ENCODE measurements at regions not wholly inside any gene's neighbourhood (a gene's known extent, or its start where the extent isn't known, plus 50 kb on each side); places are given as distances from the start of the nearest gene placed in this dataset.
"Not testable (repeated sequence)": the region's sequence is repeated elsewhere in the genome, so short reads cannot be mapped to it uniquely, and the experiment has no call there.

GRCh38 chr3:124064050-124064449, 72.1 kb upstream of the ROPN1 start (continued):
- no peak for TF ChIP-seq SAP30 (IDR thresholded peaks at IDR 0.05; ENCODE audit: insufficient read depth, insufficient replicate concordance, low read length)
- TF ChIP-seq ATF2 (IDR thresholded peaks at IDR 0.05; ENCODE audit: low read length) = no peak
- TF ChIP-seq SRF (IDR thresholded peaks at IDR 0.05; ENCODE audit: low read depth, low read length) = no peak
- TF ChIP-seq SUZ12 (IDR thresholded peaks at IDR 0.05; ENCODE audit: low read length) = no peak
- TF ChIP-seq NRF1 (IDR thresholded peaks at IDR 0.05; ENCODE audit: low read depth, low read length) = no peak

DNA sequence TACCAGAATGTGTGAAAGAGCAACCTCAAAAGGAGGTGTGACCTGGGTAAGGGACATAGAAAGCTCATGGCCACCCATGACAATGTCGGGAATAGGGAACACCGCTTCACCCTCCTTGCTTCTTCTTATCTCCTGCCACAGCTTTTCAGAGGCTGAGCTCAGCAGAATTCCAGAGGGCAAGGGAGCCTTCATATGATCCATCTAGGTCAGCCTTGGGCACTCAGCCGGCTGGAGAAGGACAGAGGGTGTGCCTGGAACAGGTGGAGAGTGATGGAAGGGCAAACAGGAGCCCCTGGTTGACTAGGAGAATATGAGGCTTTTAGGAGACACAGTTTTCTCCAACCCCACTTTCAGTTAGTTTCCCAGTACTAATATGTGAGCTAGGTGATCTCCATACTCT, 74.6 kb upstream of the ROPN1 start:
- not testable (repeated sequence) for H4K8ac ChIP-seq (ENCODE audit: extremely low read depth, insufficient read depth, low read length)

More for the DNA sequence above, 74.6 kb upstream of the ROPN1 start:
- H2BK15ac ChIP-seq (ENCODE audit: low read length); H3K23ac ChIP-seq (ENCODE audit: insufficient read length); H3K4me3 ChIP-seq (ENCODE audit: extremely low read depth in 1 of 4, insufficient read depth in 2 of 4, low read depth in 3 of 4, low read length in 4 of 4); H3K18ac ChIP-seq (ENCODE audit: extremely low read depth, low read length); DNase-seq (ENCODE audit: low read depth in 1 of 2, low spot score in 2 of 2); H3K4me1 ChIP-seq (replicated peaks in 1 of 4; ENCODE audit: control insufficient read depth in 3 of 4, insufficient read depth in 4 of 4, low read length in 3 of 4); H3K36me3 ChIP-seq (ENCODE audit: control insufficient read depth in 2 of 4, insufficient read depth in 4 of 4, low read length in 3 of 4); H3K9ac ChIP-seq (replicated peaks in 1 of 4; ENCODE audit: extremely low read depth in 1 of 4, low read depth in 3 of 4, low read length in 3 of 4); H3K9me3 ChIP-seq (ENCODE audit: insufficient read depth in 2 of 2, low read depth in 1 of 2, low read length in 1 of 2); H3K23me2 ChIP-seq (ENCODE audit: low read depth, low read length); H2BK20ac ChIP-seq (ENCODE audit: low read length); H3K27ac ChIP-seq (ENCODE audit: low read depth, low read length); H3K4ac ChIP-seq (replicated peaks; ENCODE audit: insufficient read length, low read depth, low read length); H4K20me1 ChIP-seq (replicated peaks in 1 of 2; ENCODE audit: control insufficient read depth in 1 of 2, insufficient read depth in 2 of 2, low read length in 2 of 2); H2AFZ ChIP-seq (ENCODE audit: low read length); FAIRE-seq; H4K91ac ChIP-seq (replicated peaks; ENCODE audit: insufficient read length, low read length); H2BK12ac ChIP-seq (ENCODE audit: low read depth, low read length); H3K79me2 ChIP-seq (ENCODE audit: control insufficient read depth in 1 of 2, insufficient read depth in 2 of 2, low read length in 2 of 2); H3K56ac ChIP-seq (replicated peaks; ENCODE audit: insufficient read length, low read depth, low read length); H3K14ac ChIP-seq (ENCODE audit: insufficient read length); H3K4me2 ChIP-seq (ENCODE audit: insufficient read depth in 1 of 2, low read depth in 2 of 2, low read length in 2 of 2); H3K27me3 ChIP-seq (replicated peaks in 1 of 4; ENCODE audit: control insufficient read depth in 3 of 4, extremely low read depth in 1 of 4, insufficient read depth in 3 of 4, low read length in 3 of 4); POLR2A ChIA-PET (ENCODE audit: partially characterized antibody); H3K79me1 ChIP-seq (ENCODE audit: low read depth, low read length); H2BK120ac ChIP-seq (replicated peaks; ENCODE audit: low read depth, low read length); H4K5ac ChIP-seq (ENCODE audit: insufficient read length, low read depth, low read length); H2AK5ac ChIP-seq (ENCODE audit: low read depth, low read length); H2BK5ac ChIP-seq (ENCODE audit: low read depth, low read length): not testable (repeated sequence)
- WGBS, 2 experiments (ENCODE audit: extremely low coverage in 1 of 2, insufficient coverage in 1 of 2, insufficient read length in 1 of 2, insufficient replicate concordance in 2 of 2, low coverage in 1 of 2, low lambda C conversion rate in 2 of 2, missing lambda C conversion rate in 1 of 2) = 92% methylated on average over 3 of the region's 3 CpGs; no CpG with 5 or more reads in 1 of the 2 experiments
- CTCF ChIA-PET (ENCODE audit: partially characterized antibody) = interaction anchor here (1.1 to 1.8 kb wide), 3 partner anchors 13 to 32 kb away, joined by 3 to 8 read pairs (median 5); no protein-coding TSS in a partner anchor
